Brain microvascular endothelial cell (primary cell): ENCODE measurements at regions not wholly inside any gene's neighbourhood (a gene's known extent, or its start where the extent isn't known, plus 50 kb on each side); places are given as distances from the start of the nearest gene placed in this dataset.

Source experiments
- DNase-seq: peaks from one replicate; pipeline ENCODE4 v3.0.0-alpha.2; 2020
- H3K27ac ChIP-seq: fragments of 250-450 bp; sonication (Bioruptor Pico); 2 replicates; pipeline ENCODE4 v1.5.1; 2020; ENCODE audit warnings: mild to moderate bottlenecking, moderate library complexity
- H3K27me3 ChIP-seq: fragments of 250-450 bp; sonication (Bioruptor Pico); replicated peaks from 2 replicates; pipeline ENCODE4 v1.5.1; 2020; ENCODE audit warnings: mild to moderate bottlenecking
- H3K36me3 ChIP-seq: fragments of 250-450 bp; sonication (Bioruptor Pico); replicated peaks from 2 replicates; pipeline ENCODE4 v1.5.1; 2020; ENCODE audit warnings: mild to moderate bottlenecking
- H3K4me3 ChIP-seq: 2 replicates; pipeline ENCODE4 v1.5.1; 2011; ENCODE audit warnings: low read depth, mild to moderate bottlenecking, control low read depth, low read length, moderate library complexity
- CTCF ChIP-seq: IDR thresholded peaks from 2 replicates; pipeline ENCODE4 v1.5.1; 2011; ENCODE audit warnings: low read depth, mild to moderate bottlenecking, moderate library complexity, low read length, control low read depth, inconsistent platforms; ENCODE audit errors: missing control alignments
- in situ Hi-C: cut with HindIII; loops from 2 replicates; pipeline ENCODE4 v1.10.0; 2017; ENCODE audit warnings: low sequenced_read_pairs, low pct_ligation_motif_present

GRCh38 chr1:226788965-226789364 is 49.9 kb upstream of the ITPKB start:
- Histone ChIP-seq H3K27me3 (no peaks in the 10 kb centered on the region), H3K27ac (no peak overlapping the region), H3K36me3 (no peaks in the 10 kb centered on the region), H3K4me3 (no peak overlapping the region)
- no peak for TF ChIP-seq CTCF
- no peak for DNase-seq
- in situ Hi-C loops = no loop called here
